ENCODE measurements at regions not wholly inside any gene's neighbourhood (a gene's known extent, or its start where the extent isn't known, plus 50 kb on each side); places are given as distances from the start of the nearest gene placed in this dataset.
A peak's percentile ranks its signal among the peaks of the same experiment; 100 is the strongest.

- H3K36me3 ChIP-seq (replicated peaks in 1 of 2; ENCODE audit: control insufficient read depth in 1 of 2, insufficient read depth in 2 of 2, low read length in 1 of 2) = no peaks in the 10 kb centered on the region
- no peaks in the 10 kb centered on the region for H3F3A ChIP-seq (replicated peaks; ENCODE audit: insufficient read depth)
- POLR2A ChIA-PET = no interaction called here
- 44% methylated on average over 6 of the region's 6 CpGs for WGBS (ENCODE audit: low lambda C conversion rate)
- CTCF ChIA-PET = no interaction called here
- H2AFZ ChIP-seq (ENCODE audit: low read depth) = no peak overlapping the region
- no peaks in the 10 kb centered on the region for H3K9me2 ChIP-seq
- no peaks in the 10 kb centered on the region for H3K9me3 ChIP-seq
- H3K4me3 ChIP-seq (ENCODE audit: low read depth in 2 of 2, low read length in 1 of 2) = no peak overlapping the region
- H3K27me3 ChIP-seq (ENCODE audit: insufficient read depth) = no peaks in the 10 kb centered on the region
- TF ChIP-seq SMC3 (IDR thresholded peaks at IDR 0.05; ENCODE audit: low read depth, low read length) (no peak), RFX5 (IDR thresholded peaks at IDR 0.05; ENCODE audit: low read length) (no peak), FOSL2 (IDR thresholded peaks at IDR 0.05; ENCODE audit: borderline replicate concordance, low read depth) (peak; percentile 31; the same call in 1 of the 2 replicates), MEF2A (IDR thresholded peaks at IDR 0.05; ENCODE audit: borderline replicate concordance, low read depth) (peak; percentile 44; the same call in 1 of the 2 replicates)
- H3K4me1 ChIP-seq (ENCODE audit: control insufficient read depth in 1 of 2, insufficient read depth in 2 of 2, low read depth in 1 of 2, low read length in 1 of 2) = peaks cover 0 to 23% of the 10 kb centered on the region in 2 experiments; a peak in 2 of 4 replicates
- no peak overlapping the region for H3K9ac ChIP-seq
- peak overlapping the region in 1 of 2 experiments; percentile 45; a peak in 1 of 4 replicates for H3K27ac ChIP-seq (ENCODE audit: low read depth in 2 of 2, low read length in 1 of 2)
- H4K20me1 ChIP-seq (ENCODE audit: insufficient read depth) = no peaks in the 10 kb centered on the region
- no peaks in the 10 kb centered on the region for H3K79me2 ChIP-seq (ENCODE audit: insufficient read depth)
- DNase-seq = no peak
- peak overlapping the region; percentile 2; the same call in 1 of the 2 replicates for H3K4me2 ChIP-seq
Observed at GRCh38 chr11:110000031-110000502, 93.1 kb upstream of the ZC3H12C start.

GRCh38 chr11:110000850-110001249 is 92.3 kb upstream of the ZC3H12C start:
- 46% methylated on average over 3 of the region's 3 CpGs for WGBS (ENCODE audit: low lambda C conversion rate)
- Histone ChIP-seq H3K9me3 (no peaks in the 10 kb centered on the region), H3K9me2 (no peaks in the 10 kb centered on the region), H3K27ac (ENCODE audit: low read depth in 2 of 2, low read length in 1 of 2) (peak overlapping the region in 1 of 2 experiments; percentile 45; a peak in 1 of 4 replicates), H4K20me1 (ENCODE audit: insufficient read depth) (no peaks in the 10 kb centered on the region), H3K36me3 (replicated peaks in 1 of 2; ENCODE audit: control insufficient read depth in 1 of 2, insufficient read depth in 2 of 2, low read length in 1 of 2) (no peaks in the 10 kb centered on the region), H3K4me3 (ENCODE audit: low read depth in 2 of 2, low read length in 1 of 2) (no peak overlapping the region), H3F3A (replicated peaks; ENCODE audit: insufficient read depth) (no peaks in the 10 kb centered on the region), H3K4me1 (ENCODE audit: control insufficient read depth in 1 of 2, insufficient read depth in 2 of 2, low read depth in 1 of 2, low read length in 1 of 2) (peaks cover 0 to 23% of the 10 kb centered on the region in 2 experiments; a peak in 2 of 4 replicates), H3K79me2 (ENCODE audit: insufficient read depth) (no peaks in the 10 kb centered on the region), H3K27me3 (ENCODE audit: insufficient read depth) (no peaks in the 10 kb centered on the region), H3K9ac (no peak overlapping the region), H3K4me2 (no peak overlapping the region), H2AFZ (ENCODE audit: low read depth) (no peak overlapping the region)
- TF ChIP-seq RAD21 (IDR thresholded peaks at IDR 0.05; ENCODE audit: low read length) = no peak
- TF ChIP-seq, protein P1, sequence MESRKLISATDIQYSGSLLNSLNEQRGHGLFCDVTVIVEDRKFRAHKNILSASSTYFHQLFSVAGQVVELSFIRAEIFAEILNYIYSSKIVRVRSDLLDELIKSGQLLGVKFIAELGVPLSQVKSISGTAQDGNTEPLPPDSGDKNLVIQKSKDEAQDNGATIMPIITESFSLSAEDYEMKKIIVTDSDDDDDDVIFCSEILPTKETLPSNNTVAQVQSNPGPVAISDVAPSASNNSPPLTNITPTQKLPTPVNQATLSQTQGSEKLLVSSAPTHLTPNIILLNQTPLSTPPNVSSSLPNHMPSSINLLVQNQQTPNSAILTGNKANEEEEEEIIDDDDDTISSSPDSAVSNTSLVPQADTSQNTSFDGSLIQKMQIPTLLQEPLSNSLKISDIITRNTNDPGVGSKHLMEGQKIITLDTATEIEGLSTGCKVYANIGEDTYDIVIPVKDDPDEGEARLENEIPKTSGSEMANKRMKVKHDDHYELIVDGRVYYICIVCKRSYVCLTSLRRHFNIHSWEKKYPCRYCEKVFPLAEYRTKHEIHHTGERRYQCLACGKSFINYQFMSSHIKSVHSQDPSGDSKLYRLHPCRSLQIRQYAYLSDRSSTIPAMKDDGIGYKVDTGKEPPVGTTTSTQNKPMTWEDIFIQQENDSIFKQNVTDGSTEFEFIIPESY (IDR thresholded peaks at IDR 0.05; ENCODE audit: borderline replicate concordance, low read depth) = no peak
- no peak for TF ChIP-seq YY1 (IDR thresholded peaks at IDR 0.05; ENCODE audit: low read depth)
- TF ChIP-seq TCF12 (IDR thresholded peaks at IDR 0.05) = no peak
- TF ChIP-seq MAX (IDR thresholded peaks at IDR 0.05; ENCODE audit: low read depth) = no peak
- no peak for TF ChIP-seq PBX3 (IDR thresholded peaks at IDR 0.05)
- TF ChIP-seq EZH2phosphoT487 (IDR thresholded peaks at IDR 0.05; ENCODE audit: borderline replicate concordance, low read depth) = no peak
- TF ChIP-seq RXRA (IDR thresholded peaks at IDR 0.05; ENCODE audit: borderline replicate concordance, low read depth) = no peak
- no peak for TF ChIP-seq SMC3 (IDR thresholded peaks at IDR 0.05; ENCODE audit: low read depth, low read length)
- no peak for TF ChIP-seq FOXM1 (IDR thresholded peaks at IDR 0.05; ENCODE audit: low read depth)
- no peak for TF ChIP-seq GATA2 (CRISPR knock-in tag; IDR thresholded peaks at IDR 0.05)
- TF ChIP-seq EP300 (IDR thresholded peaks at IDR 0.05; ENCODE audit: borderline replicate concordance in 1 of 2, low read depth in 1 of 2, low read length in 1 of 2) = no peak
- no peak for TF ChIP-seq NRF1 (IDR thresholded peaks at IDR 0.05; ENCODE audit: low read depth, low read length)
- no peak for TF ChIP-seq MXI1 (IDR thresholded peaks at IDR 0.05; ENCODE audit: low read depth, low read length)
- no peak for TF ChIP-seq FOXJ3 (CRISPR knock-in tag; IDR thresholded peaks at IDR 0.05)
- TF ChIP-seq RFX5 (IDR thresholded peaks at IDR 0.05; ENCODE audit: low read length) = no peak
- no peak for TF ChIP-seq GABPA (IDR thresholded peaks at IDR 0.05; ENCODE audit: low read depth)
- ChIA-PET POLR2A (no interaction called here), CTCF (no interaction called here)
- peak; percentile 8 for DNase-seq

Measured in SK-N-SH (cell line).